Endothelial cell of umbilical vein (primary cell): ENCODE measurements at regions not wholly inside any gene's neighbourhood (a gene's known extent, or its start where the extent isn't known, plus 50 kb on each side); places are given as distances from the start of the nearest gene placed in this dataset.

Experiments used
- CTCF ChIP-seq, 2 donors: IDR thresholded peaks; 1 replicate in 1 of 2; 2 replicates in 1 of 2; pipeline ENCODE4 v1.5.1; 2011; ENCODE audit warnings: low read length in 2 of 2, mild to moderate bottlenecking in 2 of 2, moderate library complexity in 2 of 2, control low read depth in 1 of 2, inconsistent platforms in 1 of 2, low read depth in 1 of 2; ENCODE audit not compliant: insufficient read depth in 1 of 2; ENCODE audit errors: extremely low read depth in 1 of 2
- FOS ChIP-seq: IDR thresholded peaks from 2 replicates; pipeline ENCODE4 v1.6.1; 2011; ENCODE audit warnings: mild to moderate bottlenecking, low read length, moderate library complexity, borderline replicate concordance; ENCODE audit not compliant: insufficient read depth
- GATA2 ChIP-seq: IDR thresholded peaks from 2 replicates; pipeline ENCODE4 v1.7.0; 2011; ENCODE audit warnings: low read depth, mild to moderate bottlenecking, moderate library complexity, mixed read lengths, low read length; ENCODE audit not compliant: insufficient read length, insufficient read depth
- JUN ChIP-seq: IDR thresholded peaks from 2 replicates; pipeline ENCODE4 v1.6.1; 2011; ENCODE audit warnings: borderline replicate concordance, low read depth; ENCODE audit not compliant: insufficient read length, insufficient read depth
- MAX ChIP-seq: IDR thresholded peaks from 2 replicates; pipeline ENCODE4 v1.6.1; 2011; ENCODE audit not compliant: insufficient read depth, insufficient read length
- POLR2A ChIP-seq: IDR thresholded peaks from 2 replicates; pipeline ENCODE4 v1.6.1; 2012; ENCODE audit warnings: low read depth, mild to moderate bottlenecking, control low read depth, low read length
- POLR2AphosphoS5 ChIP-seq: IDR thresholded peaks from 2 replicates; pipeline ENCODE4 v1.6.1; 2012; ENCODE audit warnings: low read depth, mild to moderate bottlenecking, control low read depth, low read length, moderate library complexity; ENCODE audit not compliant: insufficient read depth

DNA sequence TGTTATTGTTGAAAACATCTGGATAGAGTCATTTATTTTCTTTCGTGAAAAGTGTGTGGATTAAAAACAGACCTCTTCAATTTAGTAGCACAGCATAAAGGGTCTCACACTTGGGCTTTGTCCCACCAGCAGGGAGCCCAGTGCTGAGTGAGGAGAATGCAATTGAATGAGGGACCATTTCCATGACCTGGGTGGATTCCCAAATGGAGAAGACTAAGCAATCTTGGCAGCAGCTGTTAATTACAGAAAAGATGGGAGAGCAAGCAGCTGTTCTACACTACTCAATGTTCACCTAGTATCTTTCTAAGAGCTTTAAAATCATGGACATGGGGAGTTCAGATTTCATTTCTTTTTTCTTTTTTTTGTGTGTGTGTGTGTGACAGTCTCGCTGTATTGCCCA lies 121.8 kb upstream of the FN1 start:
- TF ChIP-seq CTCF (IDR thresholded peaks at IDR 0.05; ENCODE audit: extremely low read depth in 1 of 2, insufficient read depth in 1 of 2, low read depth in 1 of 2, low read length in 2 of 2) (no peak), POLR2A (no peak), JUN (no peak), POLR2AphosphoS5 (no peak), FOS (no peak), MAX (no peak), GATA2 (no peak)
